Thyroid gland (tissue), 4 donors: ENCODE measurements at regions not wholly inside any gene's neighbourhood (a gene's known extent, or its start where the extent isn't known, plus 50 kb on each side); places are given as distances from the start of the nearest gene placed in this dataset.
A peak's percentile ranks its signal among the peaks of the same experiment; 100 is the strongest.

Experiments used
- DNase-seq, 2 donors: peaks; one replicate each; pipeline ENCODE4 v3.0.0-alpha.2; 2019
- H3K27ac ChIP-seq, 3 donors: fragments of 200-600 bp; sonication (generic); 1 replicate in 2 of 3; 2 replicates in 1 of 3; pipeline ENCODE4 v1.5.1; 2016 to 2019; ENCODE audit warnings: mild to moderate bottlenecking in 1 of 3, moderate library complexity in 1 of 3
- H3K27me3 ChIP-seq: fragments of 200-600 bp; sonication (generic); one replicate; pipeline ENCODE4 v1.5.1; 2019
- H3K36me3 ChIP-seq, 2 donors: fragments of 200-600 bp; sonication (generic); one replicate each; pipeline ENCODE4 v1.5.1; 2016 to 2019
- H3K4me1 ChIP-seq, 2 donors: fragments of 200-600 bp; sonication (generic); one replicate each; pipeline ENCODE4 v1.5.1; 2017 to 2019
- H3K4me3 ChIP-seq, 3 donors: fragments of 200-600 bp; sonication (generic); replicated peaks in 1 of 3; 1 replicate in 2 of 3; 2 replicates in 1 of 3; pipeline ENCODE4 v1.5.1; 2016; ENCODE audit warnings: mild to moderate bottlenecking in 1 of 3
- H3K9me3 ChIP-seq: fragments of 200-600 bp; sonication (generic); one replicate; pipeline ENCODE4 v1.5.1; 2017
- POLR2A ChIP-seq, 2 donors: fragments of 450-650 bp; IDR thresholded peaks; one replicate each; pipeline ENCODE4 v1.6.1; 2017; ENCODE audit warnings: antibody characterized with exemption in 2 of 2, mild to moderate bottlenecking in 2 of 2, moderate library complexity in 1 of 2
- WGBS, 2 donors: methylation state at CpG; one replicate each; pipeline ENCODE4 v1.1.5; 2017; 5-methylcytosine and 5-hydroxymethylcytosine counted together
- intact Hi-C: fragments of 100-400 bp; cut with DNase I; formaldehyde crosslinking; loops from one replicate; pipeline ENCODE4 v1.15.1; 2023
- TF ChIP-seq, protein P1 (sequence below), 6 experiments: fragments of 200-600 bp in 3 of 6; fragments of 450-650 bp in 3 of 6; sonication (generic) in 3 of 6; IDR thresholded peaks; one replicate each; pipeline ENCODE4 v1.5.1; 2016 to 2019; ENCODE audit warnings: antibody characterized with exemption in 6 of 6, mild to moderate bottlenecking in 2 of 6, inconsistent platforms in 1 of 6, moderate library complexity in 1 of 6

DNA sequence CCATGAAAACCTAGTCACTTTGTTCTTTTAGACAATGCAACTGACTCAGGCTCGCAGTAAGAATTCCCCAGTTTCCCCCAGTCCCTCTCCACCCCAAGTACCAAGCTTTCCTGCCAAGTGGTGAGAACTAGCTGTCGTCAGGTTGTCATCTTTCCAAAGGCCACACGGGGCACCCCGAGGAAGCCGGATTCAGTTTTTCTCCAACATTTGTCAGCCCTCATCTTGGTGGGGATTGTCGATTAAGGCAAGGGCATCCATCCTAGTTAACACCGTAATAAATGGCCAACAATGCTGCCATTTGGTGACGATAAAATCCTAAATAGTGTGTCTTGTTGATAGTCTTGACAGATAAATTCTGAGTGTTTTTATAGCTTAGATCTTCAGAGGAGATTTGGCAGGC is 55.9 kb upstream of the PROX1 start:
- peak; percentile 40 to 55 for DNase-seq
- no peak for TF ChIP-seq POLR2A (IDR thresholded peaks at IDR 0.05)
- TF ChIP-seq, protein P1, sequence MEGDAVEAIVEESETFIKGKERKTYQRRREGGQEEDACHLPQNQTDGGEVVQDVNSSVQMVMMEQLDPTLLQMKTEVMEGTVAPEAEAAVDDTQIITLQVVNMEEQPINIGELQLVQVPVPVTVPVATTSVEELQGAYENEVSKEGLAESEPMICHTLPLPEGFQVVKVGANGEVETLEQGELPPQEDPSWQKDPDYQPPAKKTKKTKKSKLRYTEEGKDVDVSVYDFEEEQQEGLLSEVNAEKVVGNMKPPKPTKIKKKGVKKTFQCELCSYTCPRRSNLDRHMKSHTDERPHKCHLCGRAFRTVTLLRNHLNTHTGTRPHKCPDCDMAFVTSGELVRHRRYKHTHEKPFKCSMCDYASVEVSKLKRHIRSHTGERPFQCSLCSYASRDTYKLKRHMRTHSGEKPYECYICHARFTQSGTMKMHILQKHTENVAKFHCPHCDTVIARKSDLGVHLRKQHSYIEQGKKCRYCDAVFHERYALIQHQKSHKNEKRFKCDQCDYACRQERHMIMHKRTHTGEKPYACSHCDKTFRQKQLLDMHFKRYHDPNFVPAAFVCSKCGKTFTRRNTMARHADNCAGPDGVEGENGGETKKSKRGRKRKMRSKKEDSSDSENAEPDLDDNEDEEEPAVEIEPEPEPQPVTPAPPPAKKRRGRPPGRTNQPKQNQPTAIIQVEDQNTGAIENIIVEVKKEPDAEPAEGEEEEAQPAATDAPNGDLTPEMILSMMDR (IDR thresholded peaks at IDR 0.05): peak in 3 of 6 experiments; percentile 25 to 37 (median 33)
- 36 to 39% methylated on average over 8 of the region's 8 CpGs for WGBS, 2 donors

DNA sequence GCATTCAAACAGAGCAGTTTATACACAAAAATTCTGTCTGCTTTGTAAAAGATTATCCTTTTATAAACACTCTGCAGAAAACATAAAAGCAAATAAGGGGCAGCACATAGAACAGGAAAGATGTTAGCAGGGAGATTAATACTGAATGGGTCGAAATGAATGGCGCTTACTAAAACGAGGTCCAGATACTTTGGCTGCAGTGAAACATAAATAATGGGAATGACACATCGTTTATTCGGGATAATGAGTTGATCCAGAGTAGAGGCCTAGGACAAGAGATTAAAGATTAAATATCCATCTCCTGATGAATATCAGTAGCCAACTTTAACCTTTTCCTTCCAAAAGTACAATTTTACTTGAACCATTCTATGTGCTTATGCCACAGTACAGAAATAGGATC is 54.4 kb upstream of the PROX1 start:
- peaks cover 18 to 23% of the 10 kb centered on the region in 2 donors for H3K4me1 ChIP-seq
- intact Hi-C loops: no loop called here
- no peaks in the 10 kb centered on the region for H3K9me3 ChIP-seq
- H3K27me3 ChIP-seq: no peaks in the 10 kb centered on the region
- no peak for DNase-seq
- no peak overlapping the region for H3K4me3 ChIP-seq
- no peaks in the 10 kb centered on the region for H3K36me3 ChIP-seq
- 72 to 75% methylated on average over 5 of the region's 5 CpGs for WGBS, 2 donors
- TF ChIP-seq POLR2A (IDR thresholded peaks at IDR 0.05): no peak
- TF ChIP-seq, protein P1 (IDR thresholded peaks at IDR 0.05): no peak
- no peak overlapping the region for H3K27ac ChIP-seq

More for the DNA sequence above, 55.9 kb upstream of the PROX1 start:
- Histone ChIP-seq H3K9me3 (no peaks in the 10 kb centered on the region), H3K4me3 (no peak overlapping the region), H3K4me1 (peaks cover 13% of the 10 kb centered on the region in 2 donors), H3K27me3 (no peaks in the 10 kb centered on the region), H3K36me3 (no peaks in the 10 kb centered on the region), H3K27ac (no peak overlapping the region)
- intact Hi-C loops: no loop called here

DNA sequence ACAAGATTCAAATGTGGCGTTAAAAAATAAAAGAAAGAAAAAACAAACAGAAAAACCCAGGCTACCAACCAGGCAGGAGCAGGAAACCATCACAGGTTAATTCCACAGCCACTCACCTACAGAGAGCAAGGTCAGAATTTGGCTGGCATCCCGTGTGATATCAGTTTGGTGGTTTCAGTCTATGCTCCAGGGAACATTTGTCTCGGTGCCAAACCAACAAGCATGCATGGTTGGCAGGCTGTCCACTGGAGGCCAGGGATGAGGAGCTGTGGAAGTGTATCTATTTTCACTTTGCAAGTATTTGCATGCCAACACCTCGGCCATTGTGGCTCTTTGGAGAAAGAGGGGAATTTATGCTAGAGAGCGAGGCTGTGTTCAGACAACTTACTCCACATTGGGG is 53.1 kb upstream of the PROX1 start:
- peak overlapping the region; percentile 69 to 75 (median 71) for H3K27ac ChIP-seq
- no peak for TF ChIP-seq POLR2A (IDR thresholded peaks at IDR 0.05)
- TF ChIP-seq, protein P1 (IDR thresholded peaks at IDR 0.05): no peak
- H3K4me3 ChIP-seq: no peak overlapping the region
- WGBS, 2 donors: 15 to 19% methylated on average over 5 of the region's 5 CpGs
- H3K9me3 ChIP-seq: no peaks in the 10 kb centered on the region
- DNase-seq: peak; percentile 98
- H3K27me3 ChIP-seq: no peaks in the 10 kb centered on the region
- intact Hi-C loops: loop anchor here (5.0 kb wide), 1 partner anchor 53 kb away; the partner anchor contains the start of gene PROX1
- peaks cover 31 to 32% of the 10 kb centered on the region in 2 donors for H3K4me1 ChIP-seq
- H3K36me3 ChIP-seq: no peaks in the 10 kb centered on the region

DNA sequence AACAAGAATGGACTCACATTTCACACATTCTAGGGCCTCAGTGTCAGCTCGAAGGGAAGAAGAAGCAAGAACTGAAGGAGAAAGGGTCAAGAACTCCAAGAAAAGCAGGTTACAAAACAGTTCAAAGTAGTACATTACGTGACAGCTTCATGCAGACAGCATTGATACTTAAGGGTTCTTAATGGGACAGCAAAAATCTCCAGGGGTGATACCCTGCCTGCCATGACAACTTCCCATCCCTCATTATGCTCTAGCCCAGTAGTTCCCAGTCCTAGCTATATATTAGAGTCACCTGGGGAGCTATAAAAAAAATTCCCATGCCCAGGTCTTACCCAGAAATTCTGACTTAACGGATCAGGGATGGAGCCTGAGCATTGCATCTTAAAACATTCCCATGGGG is 51.2 kb upstream of the PROX1 start:
- H3K9me3 ChIP-seq: no peaks in the 10 kb centered on the region
- H3K4me1 ChIP-seq: peaks cover 38 to 43% of the 10 kb centered on the region in 2 donors
- DNase-seq: no peak
- H3K27ac ChIP-seq: no peak overlapping the region
- H3K4me3 ChIP-seq: no peak overlapping the region
- no peaks in the 10 kb centered on the region for H3K27me3 ChIP-seq
- WGBS, 2 donors: 87 to 92% methylated on average over 3 of the region's 3 CpGs
- H3K36me3 ChIP-seq: no peaks in the 10 kb centered on the region
- intact Hi-C loops: loop anchor here (5.0 kb wide), 1 partner anchor 51 kb away; the partner anchor contains the start of gene PROX1
- TF ChIP-seq, protein P1 (IDR thresholded peaks at IDR 0.05): no peak
- TF ChIP-seq POLR2A (IDR thresholded peaks at IDR 0.05): no peak
